ENCODE measurements at regions not wholly inside any gene's neighbourhood (a gene's known extent, or its start where the extent isn't known, plus 50 kb on each side); places are given as distances from the start of the nearest gene placed in this dataset.

- Histone ChIP-seq H3K4me3 (ENCODE audit: low read depth in 2 of 2, low read length in 2 of 2) (no peak overlapping the region), H3K27ac (ENCODE audit: low read length) (no peak overlapping the region), H3K27me3 (ENCODE audit: control insufficient read depth, insufficient read depth, low read length) (no peaks in the 10 kb centered on the region), H3K9me3 (ENCODE audit: control insufficient read depth, insufficient read depth, low read depth, low read length) (no peaks in the 10 kb centered on the region), H3K4me1 (ENCODE audit: control insufficient read depth, insufficient read depth, low read length) (peaks cover 5% of the 10 kb centered on the region; the same call in 1 of the 2 replicates), H3K36me3 (ENCODE audit: control insufficient read depth, insufficient read depth, low read length) (no peaks in the 10 kb centered on the region)
- ChIA-PET POLR2A (no interaction called here), CTCF (no interaction called here)
- BruUV-seq (replicated peaks): no TSS peak
- DNase-seq (ENCODE audit: low read depth, low spot score): no peak
- TF ChIP-seq REST (IDR thresholded peaks at IDR 0.05; ENCODE audit: insufficient read depth in 1 of 2, low read depth in 2 of 2, low read length in 1 of 2) (no peak), SIN3A (IDR thresholded peaks at IDR 0.05; ENCODE audit: borderline replicate concordance, insufficient read depth, low read depth, low read length) (no peak), POLR2AphosphoS5 (IDR thresholded peaks at IDR 0.05; ENCODE audit: low read depth, low read length) (no peak), CTCF (IDR thresholded peaks at IDR 0.05) (no peak), TCF7L2 (IDR thresholded peaks at IDR 0.05; ENCODE audit: low read depth, low read length) (no peak)
- intact Hi-C loops (cut with micrococcal nuclease; ENCODE audit: unreplicated experiment): no loop called here
- in situ Hi-C loops (cut with HindIII; ENCODE audit: low pct_unique_long_range_greater_than_20kb, low sequenced_read_pairs): no loop called here
- no peak for ATAC-seq
Measured at GRCh38 chr6:8707369-8707768, 272.0 kb upstream of the SLC35B3 start.

DNA sequence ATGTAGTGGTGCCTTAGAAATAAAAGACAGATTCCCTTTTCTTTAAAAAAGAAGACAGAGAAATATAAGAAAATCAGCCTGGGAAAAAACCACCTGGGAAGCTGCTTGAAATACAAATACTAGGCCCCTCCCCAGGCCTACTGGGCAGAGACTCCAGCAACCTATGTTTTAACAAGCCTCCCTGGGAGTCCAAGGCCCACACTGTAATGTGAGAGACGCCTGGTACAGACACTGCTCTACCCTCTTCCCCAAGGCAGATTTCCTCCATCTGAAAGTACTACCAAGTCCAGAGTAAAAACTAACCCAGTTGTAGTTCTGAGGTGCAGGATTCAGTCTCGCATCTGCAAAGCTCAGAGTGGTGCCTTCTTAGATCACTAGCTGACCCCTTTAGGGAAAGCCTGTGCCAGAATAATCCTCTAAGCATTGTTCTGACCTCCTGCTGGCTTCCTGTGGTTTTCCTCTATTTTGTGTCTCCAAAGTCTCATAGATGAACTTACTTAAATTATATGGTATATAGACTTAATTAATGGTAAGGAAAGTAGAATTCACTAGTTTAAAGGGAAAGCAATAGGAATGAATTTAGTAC lies 270.2 kb upstream of the SLC35B3 start:
- no peak overlapping the region for H3K4me3 ChIP-seq (ENCODE audit: low read depth in 2 of 2, low read length in 2 of 2)
- ATAC-seq (no peak), DNase-seq (ENCODE audit: low read depth, low spot score) (no peak)
- ChIA-PET CTCF (no interaction called here), POLR2A (no interaction called here)
- in situ Hi-C loops (cut with HindIII; ENCODE audit: low pct_unique_long_range_greater_than_20kb, low sequenced_read_pairs): no loop called here
- H3K36me3 ChIP-seq (ENCODE audit: control insufficient read depth, insufficient read depth, low read length): no peaks in the 10 kb centered on the region
- BruUV-seq (replicated peaks): no TSS peak
- H3K27me3 ChIP-seq (ENCODE audit: control insufficient read depth, insufficient read depth, low read length): no peaks in the 10 kb centered on the region
- intact Hi-C loops (cut with micrococcal nuclease; ENCODE audit: unreplicated experiment): no loop called here
- H3K27ac ChIP-seq (ENCODE audit: low read length): no peak overlapping the region
- TF ChIP-seq REST (IDR thresholded peaks at IDR 0.05; ENCODE audit: insufficient read depth in 1 of 2, low read depth in 2 of 2, low read length in 1 of 2): no peak
- TF ChIP-seq CTCF (IDR thresholded peaks at IDR 0.05): no peak
- no peak for TF ChIP-seq TCF7L2 (IDR thresholded peaks at IDR 0.05; ENCODE audit: low read depth, low read length)
- no peak for TF ChIP-seq POLR2AphosphoS5 (IDR thresholded peaks at IDR 0.05; ENCODE audit: low read depth, low read length)
- TF ChIP-seq SIN3A (IDR thresholded peaks at IDR 0.05; ENCODE audit: borderline replicate concordance, insufficient read depth, low read depth, low read length): no peak
- H3K9me3 ChIP-seq (ENCODE audit: control insufficient read depth, insufficient read depth, low read depth, low read length): no peaks in the 10 kb centered on the region
- peaks cover 5% of the 10 kb centered on the region; the same call in 1 of the 2 replicates for H3K4me1 ChIP-seq (ENCODE audit: control insufficient read depth, insufficient read depth, low read length)

Data from Panc1 (cell line).